ENCODE measurements at regions not wholly inside any gene's neighbourhood (a gene's known extent, or its start where the extent isn't known, plus 50 kb on each side); places are given as distances from the start of the nearest gene placed in this dataset.

DNA sequence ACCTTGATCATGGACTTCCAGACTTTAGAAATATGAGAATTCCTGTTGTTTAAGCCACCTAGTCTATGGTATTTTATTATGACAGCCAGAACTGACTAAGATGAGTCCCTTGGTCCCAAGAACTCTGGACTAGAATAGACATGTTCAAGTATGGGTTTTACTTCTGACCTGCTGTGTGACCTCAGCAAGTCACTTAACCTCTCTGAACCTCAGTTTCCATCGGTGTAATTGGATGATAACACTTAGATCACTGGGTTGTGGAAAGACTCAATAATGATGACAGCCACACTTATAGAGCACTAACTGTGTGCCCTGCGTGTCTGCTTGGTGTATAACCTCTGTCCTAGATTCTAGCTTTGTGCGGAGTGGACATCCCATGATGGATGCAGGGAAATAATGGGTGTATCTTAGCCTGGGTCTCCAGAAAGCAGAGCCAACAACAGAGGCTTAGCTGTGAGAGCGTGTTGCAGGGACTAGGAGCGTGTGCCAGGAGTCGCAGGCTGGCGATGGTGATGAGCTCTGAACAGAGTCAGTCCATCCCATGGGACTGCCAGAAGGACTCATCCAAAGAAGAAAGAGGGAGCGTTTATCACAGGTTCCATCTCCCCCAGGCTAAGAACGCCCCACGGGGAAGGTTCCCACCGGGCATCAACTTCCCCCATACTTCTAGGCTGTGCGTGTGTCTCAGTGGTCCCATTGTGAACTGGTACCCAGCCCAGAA lies 93.2 kb upstream of the TP53I11 start:
- TF ChIP-seq, protein P1, sequence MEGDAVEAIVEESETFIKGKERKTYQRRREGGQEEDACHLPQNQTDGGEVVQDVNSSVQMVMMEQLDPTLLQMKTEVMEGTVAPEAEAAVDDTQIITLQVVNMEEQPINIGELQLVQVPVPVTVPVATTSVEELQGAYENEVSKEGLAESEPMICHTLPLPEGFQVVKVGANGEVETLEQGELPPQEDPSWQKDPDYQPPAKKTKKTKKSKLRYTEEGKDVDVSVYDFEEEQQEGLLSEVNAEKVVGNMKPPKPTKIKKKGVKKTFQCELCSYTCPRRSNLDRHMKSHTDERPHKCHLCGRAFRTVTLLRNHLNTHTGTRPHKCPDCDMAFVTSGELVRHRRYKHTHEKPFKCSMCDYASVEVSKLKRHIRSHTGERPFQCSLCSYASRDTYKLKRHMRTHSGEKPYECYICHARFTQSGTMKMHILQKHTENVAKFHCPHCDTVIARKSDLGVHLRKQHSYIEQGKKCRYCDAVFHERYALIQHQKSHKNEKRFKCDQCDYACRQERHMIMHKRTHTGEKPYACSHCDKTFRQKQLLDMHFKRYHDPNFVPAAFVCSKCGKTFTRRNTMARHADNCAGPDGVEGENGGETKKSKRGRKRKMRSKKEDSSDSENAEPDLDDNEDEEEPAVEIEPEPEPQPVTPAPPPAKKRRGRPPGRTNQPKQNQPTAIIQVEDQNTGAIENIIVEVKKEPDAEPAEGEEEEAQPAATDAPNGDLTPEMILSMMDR (IDR thresholded peaks at IDR 0.05 in 4 of 5, conservative IDR thresholded peaks at IDR 0.05 in 1 of 5): no peak
- no peak for TF ChIP-seq POLR2A (IDR thresholded peaks at IDR 0.05)
